Keratinocyte (primary cell): ENCODE measurements at regions not wholly inside any gene's neighbourhood (a gene's known extent, or its start where the extent isn't known, plus 50 kb on each side); places are given as distances from the start of the nearest gene placed in this dataset.

ENCODE experiments used
- DNase-seq: peaks from one replicate; pipeline ENCODE4 v3.0.0-alpha.2; 2011; ENCODE audit warnings: low read depth, missing footprints, low spot score
- FAIRE-seq: peaks from 2 replicates; lab custom pipeline; 2011; peaks lifted over from hg19 to GRCh38; lab: Jason Lieb, UNC
- H2AFZ ChIP-seq: 2 replicates; pipeline ENCODE4 v1.6.0; 2012; ENCODE audit warnings: low read length, control low read depth, inconsistent platforms; ENCODE audit not compliant: control insufficient read depth
- H3K27ac ChIP-seq: 2 replicates; pipeline ENCODE4 v1.5.1; 2011; ENCODE audit warnings: low read length; ENCODE audit not compliant: control insufficient read depth, insufficient read depth
- H3K27me3 ChIP-seq: 3 replicates; pipeline ENCODE4 v1.6.0; 2011; ENCODE audit warnings: low read length; ENCODE audit not compliant: control insufficient read depth, insufficient read depth; ENCODE audit errors: extremely low read depth
- H3K36me3 ChIP-seq, 2 experiments: 2 replicates in 1 of 2; 3 replicates in 1 of 2; pipeline ENCODE4 v1.5.1; 2011; ENCODE audit warnings: low read length in 2 of 2, mild to moderate bottlenecking in 1 of 2; ENCODE audit not compliant: control insufficient read depth in 2 of 2, insufficient read depth in 2 of 2; ENCODE audit errors: extremely low read depth in 1 of 2
- H3K4me1 ChIP-seq: 3 replicates; pipeline ENCODE4 v1.5.1; 2011; ENCODE audit warnings: low read length; ENCODE audit not compliant: control insufficient read depth, insufficient read depth; ENCODE audit errors: extremely low read depth
- H3K4me2 ChIP-seq: 3 replicates; pipeline ENCODE4 v1.6.0; 2011; ENCODE audit warnings: low read depth, low read length; ENCODE audit not compliant: control insufficient read depth, insufficient read depth; ENCODE audit errors: extremely low read depth
- H3K4me3 ChIP-seq, 3 experiments: fragments of 200-600 bp in 1 of 3; sonication (generic) in 1 of 3; 2 replicates in 2 of 3; 3 replicates in 1 of 3; pipeline ENCODE4 v1.5.1; 2011 to 2016; ENCODE audit warnings: low read length in 3 of 3, mild to moderate bottlenecking in 3 of 3, control low read depth in 2 of 3, inconsistent platforms in 1 of 3, low read depth in 1 of 3, mixed read lengths in 1 of 3, mixed run types in 1 of 3, moderate library complexity in 1 of 3; ENCODE audit not compliant: control insufficient read depth in 2 of 3, insufficient read depth in 2 of 3; ENCODE audit errors: extremely low read depth in 1 of 3
- H3K79me2 ChIP-seq: 2 replicates; pipeline ENCODE4 v1.6.0; 2012; ENCODE audit warnings: low read length; ENCODE audit not compliant: control insufficient read depth, insufficient read depth
- H3K9ac ChIP-seq: 3 replicates; pipeline ENCODE4 v1.6.0; 2011; ENCODE audit warnings: low read length; ENCODE audit not compliant: control insufficient read depth, insufficient read depth; ENCODE audit errors: extremely low read depth
- H3K9me1 ChIP-seq: 3 replicates; pipeline ENCODE4 v1.6.0; 2011; ENCODE audit warnings: low read length; ENCODE audit not compliant: control insufficient read depth, insufficient read depth; ENCODE audit errors: extremely low read depth
- H3K9me3 ChIP-seq: 2 replicates; pipeline ENCODE4 v1.5.1; 2012; ENCODE audit warnings: low read depth, low read length; ENCODE audit not compliant: control insufficient read depth
- H4K20me1 ChIP-seq: 3 replicates; pipeline ENCODE4 v1.6.0; 2011; ENCODE audit warnings: low read length; ENCODE audit not compliant: control insufficient read depth, insufficient read depth; ENCODE audit errors: extremely low read depth
- CTCF ChIP-seq, 3 experiments: IDR thresholded peaks in 1 of 3; conservative IDR thresholded peaks in 1 of 3; optimal IDR thresholded peaks in 1 of 3; 2 replicates in 2 of 3; 3 replicates in 1 of 3; pipeline versions ENCODE3 to v1.5.1; 2011; ENCODE audit warnings: low read length in 3 of 3, mild to moderate bottlenecking in 3 of 3, moderate library complexity in 2 of 3, control low read depth in 1 of 3, inconsistent platforms in 1 of 3; ENCODE audit not compliant: insufficient read depth in 2 of 3; ENCODE audit errors: extremely low read depth in 1 of 3
- EZH2 ChIP-seq: IDR thresholded peaks from one replicate; pipeline ENCODE4 v1.6.1; 2012; ENCODE audit warnings: inconsistent platforms, mild to moderate bottlenecking, low read length, moderate library complexity
- dilution Hi-C: fragments of 300-500 bp; cut with MboI; formaldehyde crosslinking; loops from one replicate; pipeline ENCODE4 v1.7.0; 2020; ENCODE audit warnings: low sequenced_read_pairs; ENCODE audit not compliant: extremely low pct_ligation_motif_present

- dilution Hi-C loops, result no loop called here
- no peak overlapping the region for H3K4me2 ChIP-seq
- no peak overlapping the region for H3K27ac ChIP-seq
- no peaks in the 10 kb centered on the region for H3K27me3 ChIP-seq
- H3K4me3 ChIP-seq, result no peak overlapping the region
- no peaks in the 10 kb centered on the region for H3K9me3 ChIP-seq
- FAIRE-seq (no peak), DNase-seq (no peak)
- TF ChIP-seq EZH2 (no peak), CTCF (optimal IDR thresholded peaks at IDR 0.05 in 1 of 3, IDR thresholded peaks at IDR 0.05 in 1 of 3, conservative IDR thresholded peaks at IDR 0.05 in 1 of 3; ENCODE audit: extremely low read depth in 1 of 3, insufficient read depth in 2 of 3, low read length in 3 of 3) (no peak)
- H4K20me1 ChIP-seq, result no peaks in the 10 kb centered on the region
- no peak overlapping the region for H2AFZ ChIP-seq
- H3K4me1 ChIP-seq, result no peaks in the 10 kb centered on the region
- no peaks in the 10 kb centered on the region for H3K9me1 ChIP-seq
- no peak overlapping the region for H3K9ac ChIP-seq
- H3K79me2 ChIP-seq, result no peaks in the 10 kb centered on the region
- H3K36me3 ChIP-seq, result no peaks in the 10 kb centered on the region
Measured at GRCh38 chr1:58422436-58422835, 124.1 kb downstream of the OMA1 start.

- H3K4me2 ChIP-seq, result no peak overlapping the region
- DNase-seq (no peak), FAIRE-seq (no peak)
- H3K9me3 ChIP-seq, result no peaks in the 10 kb centered on the region
- H3K36me3 ChIP-seq, result no peaks in the 10 kb centered on the region
- no peak overlapping the region for H3K9ac ChIP-seq
- TF ChIP-seq EZH2, result no peak
- no peaks in the 10 kb centered on the region for H3K9me1 ChIP-seq
- no peaks in the 10 kb centered on the region for H3K4me1 ChIP-seq
- dilution Hi-C loops, result no loop called here
- H2AFZ ChIP-seq, result no peak overlapping the region
- no peak overlapping the region for H3K27ac ChIP-seq
- H3K79me2 ChIP-seq, result no peaks in the 10 kb centered on the region
- no peaks in the 10 kb centered on the region for H4K20me1 ChIP-seq
- no peak overlapping the region for H3K4me3 ChIP-seq
- no peaks in the 10 kb centered on the region for H3K27me3 ChIP-seq
Measured at GRCh38 chr1:58418283-58419228, 128.0 kb downstream of the OMA1 start.
